Glomerular visceral epithelial cell (primary cell): ENCODE measurements at regions not wholly inside any gene's neighbourhood (a gene's known extent, or its start where the extent isn't known, plus 50 kb on each side); places are given as distances from the start of the nearest gene placed in this dataset.

Experiments used
- DNase-seq: peaks from one replicate; pipeline ENCODE4 v3.0.0-alpha.2; 2016; ENCODE audit errors: extremely low spot score

- no peak for DNase-seq
Measured at GRCh38 chr11:80861193-80861592, 1420.4 kb upstream of the TENM4 start.

- no peak for DNase-seq
Measured at GRCh38 chr11:80860632-80861031, 1419.8 kb upstream of the TENM4 start.

GRCh38 chr11:80856066-80856465, 1415.2 kb upstream of the TENM4 start:
- DNase-seq, result peak; percentile 42

- DNase-seq, result no peak
Measured at GRCh38 chr11:80855426-80855825, 1414.6 kb upstream of the TENM4 start.

DNA sequence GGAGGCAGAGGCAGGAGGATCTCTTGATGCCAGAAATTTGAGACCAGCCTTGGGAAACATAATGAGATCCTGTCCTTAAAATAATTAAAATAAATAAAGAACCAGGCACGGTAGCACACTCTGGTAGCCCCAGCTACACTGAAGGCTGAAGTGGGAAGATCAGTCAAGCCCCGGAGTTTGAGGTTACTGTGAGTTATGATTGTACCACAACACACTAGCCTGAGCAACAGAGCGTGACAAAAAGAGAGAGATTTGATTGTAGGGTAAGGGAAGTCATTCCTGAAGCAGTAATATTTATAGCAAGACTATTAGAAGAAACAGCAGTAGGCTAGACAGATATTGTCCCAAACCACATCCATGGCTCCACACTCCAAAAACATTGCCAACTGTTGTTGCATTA, 1408.4 kb upstream of the TENM4 start:
- peak; percentile 54 for DNase-seq

- DNase-seq, result no peak
Measured at GRCh38 chr11:80846979-80847378, 1406.1 kb upstream of the TENM4 start.

DNA sequence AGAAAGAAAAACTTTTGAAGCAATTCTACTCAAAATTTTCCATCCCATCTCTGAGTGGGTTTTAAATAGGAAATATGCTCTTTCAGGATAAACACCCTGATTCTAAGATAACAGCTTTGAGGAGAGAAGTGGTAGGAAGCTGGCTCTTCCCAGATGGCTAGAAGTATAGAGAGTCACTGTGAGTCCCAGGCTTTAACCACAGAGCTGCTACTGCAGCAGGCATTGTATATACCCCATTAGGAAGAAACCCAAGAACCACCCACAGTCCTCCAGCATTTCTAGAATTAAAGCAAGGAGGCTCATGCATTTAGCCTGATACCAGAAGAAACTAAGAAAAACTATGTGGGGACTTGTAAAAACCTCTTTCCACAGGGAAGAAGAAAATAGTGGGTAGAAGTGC, 1405.6 kb upstream of the TENM4 start:
- DNase-seq, result no peak

DNA sequence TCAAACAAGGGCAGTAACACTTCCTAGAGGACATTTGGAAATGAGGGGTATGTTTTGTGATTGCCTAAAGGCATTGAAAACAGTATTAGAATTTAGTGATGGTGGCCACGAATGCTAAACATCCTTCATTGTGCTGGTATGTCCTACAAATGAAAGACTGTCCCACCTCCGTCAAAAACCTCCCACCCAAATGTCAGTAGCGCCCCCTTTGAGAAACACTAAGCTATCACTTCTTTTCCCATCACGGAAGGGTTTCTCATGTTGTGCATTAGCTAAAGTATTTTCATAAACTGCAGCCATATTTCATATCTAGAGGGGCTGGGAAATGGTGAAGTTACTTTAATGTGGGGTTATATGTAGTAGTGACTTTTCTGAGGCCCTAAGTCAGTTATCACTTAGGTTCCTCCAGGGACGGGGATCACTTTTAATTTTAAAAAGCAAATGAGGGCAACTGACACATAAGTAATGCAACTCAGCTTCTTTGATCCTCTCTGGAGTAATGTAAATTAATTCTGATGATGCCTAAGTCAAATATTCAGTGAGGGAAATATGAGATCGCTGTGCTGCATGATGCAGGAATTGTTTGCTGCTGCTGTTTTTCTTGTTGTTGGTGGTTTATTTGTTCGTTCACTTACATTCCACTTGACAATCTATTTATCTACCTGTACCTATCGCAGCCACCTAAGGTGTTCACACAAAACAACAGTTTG, 1403.4 kb upstream of the TENM4 start:
- no peak for DNase-seq

DNA sequence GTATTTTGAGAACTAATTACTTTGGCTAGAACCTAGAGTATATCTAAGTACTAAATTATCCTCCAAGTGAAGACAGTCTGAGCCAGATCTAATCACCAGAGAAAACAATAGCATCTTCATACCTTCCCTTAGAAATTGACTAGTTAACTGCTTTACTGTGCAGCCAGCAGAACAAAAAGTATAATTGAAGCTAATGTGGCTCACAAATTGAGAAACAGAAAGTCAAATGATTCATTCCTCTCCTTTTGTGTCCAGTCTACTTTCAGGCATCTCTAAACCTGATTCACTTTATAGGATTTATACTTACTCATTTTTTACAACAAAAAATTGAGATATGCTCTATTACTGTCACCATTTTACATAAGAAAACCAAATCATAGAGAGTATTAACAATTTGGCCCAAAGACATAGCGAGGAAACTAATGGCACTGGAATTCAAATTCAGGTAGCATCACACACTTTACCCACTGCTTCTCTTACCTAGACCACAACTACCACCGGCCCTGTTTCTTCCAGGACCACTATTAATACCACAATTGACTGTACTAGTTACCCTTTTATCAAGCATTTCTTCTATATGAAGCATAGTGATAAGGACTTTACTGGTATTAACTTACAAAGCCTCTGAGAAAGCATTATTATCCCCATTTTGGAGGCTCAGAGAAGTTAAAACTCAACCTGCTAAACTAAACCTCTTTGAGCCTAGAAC, 1402.6 kb upstream of the TENM4 start:
- no peak for DNase-seq

- DNase-seq, result no peak
Measured at GRCh38 chr11:80842246-80842645, 1401.4 kb upstream of the TENM4 start.

DNA sequence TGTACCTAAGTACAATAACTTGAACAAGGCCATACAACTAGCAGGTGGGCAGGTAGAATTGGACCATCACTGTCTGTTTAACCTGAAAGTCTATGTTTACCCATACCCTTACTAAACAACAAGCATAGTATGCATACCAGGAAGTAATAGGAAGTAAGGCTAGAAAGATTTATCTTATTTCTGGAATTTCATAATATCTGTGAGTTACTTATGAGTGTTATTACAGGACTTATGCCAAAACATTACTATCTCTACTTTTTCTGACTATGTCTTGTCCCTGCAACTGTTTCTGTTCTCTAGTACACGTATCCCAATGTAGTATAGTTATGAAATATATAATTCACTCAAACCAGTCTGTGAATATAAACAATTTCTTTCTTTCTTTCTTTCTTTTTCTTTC, 1400.8 kb upstream of the TENM4 start:
- DNase-seq, result no peak

DNA sequence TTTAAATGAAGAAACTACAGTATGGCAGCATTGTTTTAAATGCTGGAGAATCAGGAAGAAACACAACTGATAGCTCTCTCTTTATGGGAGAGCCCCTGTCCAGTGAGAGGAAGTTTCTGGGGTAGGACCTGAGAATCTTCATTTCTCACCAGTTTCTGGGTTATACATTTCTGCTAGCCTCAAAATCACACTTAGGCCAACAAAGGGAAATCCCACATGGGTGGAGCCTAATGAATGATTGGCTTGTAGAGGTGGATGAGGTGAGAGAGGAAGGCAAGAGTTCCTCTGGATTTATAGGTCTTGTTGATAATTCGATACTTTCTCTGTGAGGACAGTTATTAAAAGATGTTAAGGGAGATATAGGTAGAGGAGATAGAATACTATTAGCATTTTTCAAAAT, 1397.3 kb upstream of the TENM4 start:
- no peak for DNase-seq

DNA sequence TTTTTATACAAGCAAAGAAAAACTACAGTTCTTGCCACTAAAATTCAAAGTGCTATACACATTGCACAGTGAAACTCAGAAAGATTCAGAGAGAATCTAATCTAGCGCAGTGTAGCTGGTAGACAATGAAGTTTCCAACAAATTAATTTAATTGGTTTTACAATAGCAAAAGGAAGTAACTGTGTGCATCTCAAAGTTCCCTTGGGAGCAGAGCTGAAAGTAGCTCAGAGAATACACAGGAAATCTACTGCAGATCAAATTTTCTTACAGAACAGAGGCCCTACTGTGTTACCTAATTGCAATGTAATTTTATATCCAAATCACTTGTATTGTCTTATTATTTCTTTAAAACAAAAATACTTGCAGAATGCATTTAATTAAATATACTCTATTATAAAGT, 1396.2 kb upstream of the TENM4 start:
- DNase-seq, result no peak

DNA sequence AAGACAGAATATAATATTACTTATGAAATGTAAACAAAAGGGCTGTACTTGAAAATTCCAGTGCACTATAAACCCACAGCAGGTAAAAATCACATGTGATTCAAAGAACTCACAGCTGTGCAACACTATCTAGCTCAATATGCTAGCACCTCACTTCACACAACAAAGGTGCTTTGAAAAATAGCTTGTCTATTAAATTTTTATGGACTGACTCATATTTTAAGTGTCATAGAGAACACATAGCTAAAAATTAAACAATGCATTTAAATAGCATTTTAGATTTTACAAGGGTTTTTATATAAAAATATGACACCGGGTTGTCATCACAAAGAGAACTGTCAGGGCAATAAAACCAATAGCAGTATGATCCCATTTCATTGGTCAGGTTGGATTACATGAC, 1390.5 kb upstream of the TENM4 start:
- no peak for DNase-seq

DNA sequence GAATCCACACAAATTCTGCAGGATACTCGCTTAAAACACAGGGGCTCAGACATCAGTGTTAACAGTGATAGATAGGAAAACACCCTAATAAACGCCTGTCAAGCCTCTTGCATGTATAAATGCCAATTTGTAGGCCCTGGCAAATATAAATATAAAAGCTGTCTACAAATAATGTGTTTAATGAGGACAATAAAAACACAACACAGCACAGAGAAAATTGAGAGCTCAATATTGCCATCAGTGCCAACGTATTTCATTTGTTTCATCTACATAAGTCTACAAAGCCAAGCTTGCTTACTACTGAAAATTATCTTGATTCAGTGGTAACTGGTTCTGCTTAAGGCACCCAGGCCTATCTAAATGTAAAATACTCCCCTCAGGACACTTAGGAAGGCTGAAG, 1387.0 kb upstream of the TENM4 start:
- no peak for DNase-seq

DNA sequence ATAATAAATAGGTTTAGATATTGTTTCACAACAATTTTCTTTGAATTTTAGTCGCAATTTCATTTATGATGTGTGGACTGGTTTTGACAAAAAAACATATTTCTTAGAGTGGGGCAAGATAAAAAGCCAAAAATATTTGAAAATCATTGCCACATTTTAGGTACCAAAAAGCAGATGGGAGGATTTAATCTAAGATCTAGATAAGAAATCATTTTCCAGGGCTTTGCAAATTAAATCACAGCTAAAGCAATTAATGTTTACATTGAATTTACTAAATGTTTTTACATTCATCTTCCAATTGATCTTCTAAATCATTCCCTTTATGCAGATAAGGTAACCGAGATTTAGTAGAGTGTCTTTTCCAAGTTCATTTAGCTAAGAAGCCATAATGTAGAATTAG, 1386.0 kb upstream of the TENM4 start:
- no peak for DNase-seq

DNA sequence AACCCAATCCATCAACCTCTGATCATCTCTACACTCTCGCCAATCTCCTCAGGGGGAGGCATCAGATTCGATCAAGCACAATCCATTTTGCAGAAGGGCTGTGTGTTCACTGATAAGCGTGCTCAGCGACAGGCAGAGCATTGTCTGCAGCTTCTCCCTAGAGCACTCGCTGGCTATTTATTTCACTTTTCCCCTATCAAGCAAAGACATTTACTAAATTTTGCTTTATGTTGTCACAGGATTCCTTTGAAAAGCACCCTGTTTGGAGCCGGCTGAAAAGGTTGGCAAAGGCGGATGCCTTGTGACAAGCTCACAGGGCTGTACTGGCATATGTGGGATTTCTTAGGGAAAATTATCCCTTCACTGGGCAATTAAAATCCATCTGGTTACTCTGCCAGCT, 1381.5 kb upstream of the TENM4 start:
- no peak for DNase-seq

GRCh38 chr11:80819271-80819670, 1378.4 kb upstream of the TENM4 start:
- no peak for DNase-seq

GRCh38 chr11:80816966-80817365, 1376.1 kb upstream of the TENM4 start:
- no peak for DNase-seq

GRCh38 chr11:80816454-80816847, 1375.6 kb upstream of the TENM4 start:
- no peak for DNase-seq

DNA sequence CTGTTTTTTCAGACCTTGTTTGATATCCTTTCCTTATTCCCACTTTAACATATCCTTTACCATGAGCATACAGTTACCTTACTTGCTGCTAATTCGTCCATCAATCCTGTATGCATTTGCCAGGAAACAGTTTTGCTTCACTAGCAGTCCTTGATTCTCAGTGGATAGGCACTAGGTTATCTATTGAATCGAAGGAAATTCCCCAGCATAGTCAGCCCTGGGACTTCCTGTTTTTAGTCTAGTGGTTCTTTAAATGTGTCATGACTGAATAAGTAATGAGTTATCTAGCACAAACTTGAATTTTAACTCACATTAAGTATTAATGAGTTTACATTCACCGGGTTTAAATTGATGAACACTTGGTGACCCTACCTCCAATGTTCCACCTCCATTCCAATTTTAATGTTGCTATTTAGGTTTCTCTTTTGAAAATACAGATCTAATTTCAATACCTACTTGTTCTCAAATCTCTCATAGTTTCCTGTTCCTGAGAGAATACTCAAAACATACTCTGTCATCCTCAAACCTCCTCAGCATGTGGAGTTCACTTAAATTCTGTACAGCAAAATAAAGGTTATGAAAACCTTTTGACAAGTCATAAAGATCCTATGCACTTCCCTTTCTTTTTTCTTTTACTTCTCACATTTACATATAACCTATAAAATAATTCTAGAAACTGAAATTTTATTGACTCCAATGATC, 1375.1 kb upstream of the TENM4 start:
- DNase-seq, result peak; percentile 13

DNA sequence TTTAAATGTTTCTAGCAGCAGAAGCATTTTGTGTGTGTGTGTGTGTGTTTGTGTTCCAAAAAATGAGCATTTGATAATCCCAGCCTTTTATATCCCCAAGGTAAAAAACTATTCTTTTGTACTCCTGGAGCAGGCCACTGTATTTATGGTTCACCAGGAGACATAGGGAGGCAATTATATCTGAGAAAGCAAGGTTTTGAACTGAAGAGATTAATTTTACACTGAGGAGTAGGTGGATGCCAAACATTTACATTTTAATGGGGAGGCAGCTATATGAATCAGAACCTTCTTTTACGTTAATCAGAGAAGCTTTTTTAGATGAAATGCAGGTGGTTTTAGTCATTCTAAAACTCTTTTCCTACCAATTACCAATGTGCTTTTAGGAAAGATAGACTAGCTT, 1374.0 kb upstream of the TENM4 start:
- no peak for DNase-seq

GRCh38 chr11:80810695-80811094, 1369.9 kb upstream of the TENM4 start:
- DNase-seq, result no peak
